Colonic mucosa (tissue), 4 donors: ENCODE measurements at regions not wholly inside any gene's neighbourhood (a gene's known extent, or its start where the extent isn't known, plus 50 kb on each side); places are given as distances from the start of the nearest gene placed in this dataset.

Source experiments
- DNase-seq: peaks from one replicate; pipeline ENCODE4 v3.0.0-alpha.2; 2020
- H3K27ac ChIP-seq: fragments of 200-600 bp; one replicate; pipeline ENCODE4 v1.8.0; 2021
- H3K27me3 ChIP-seq: fragments of 200-600 bp; one replicate; pipeline ENCODE4 v1.8.0; 2021
- H3K36me3 ChIP-seq: fragments of 200-600 bp; one replicate; pipeline ENCODE4 v1.8.0; 2021
- H3K4me1 ChIP-seq: fragments of 200-600 bp; one replicate; pipeline ENCODE4 v1.8.0; 2021; ENCODE audit warnings: mild to moderate bottlenecking
- H3K4me3 ChIP-seq: fragments of 200-600 bp; one replicate; pipeline ENCODE4 v1.8.0; 2021
- H3K9ac ChIP-seq, 2 donors: one replicate each; pipeline ENCODE4 v1.7.0; 2013; ENCODE audit warnings: control low read depth in 2 of 2, low read depth in 2 of 2, low read length in 2 of 2
- H3K9me3 ChIP-seq: fragments of 200-600 bp; one replicate; pipeline ENCODE4 v1.8.0; 2021
- CTCF ChIP-seq: fragments of 200-600 bp; IDR thresholded peaks from one replicate; pipeline ENCODE4 v1.8.0; 2022; ENCODE audit warnings: antibody characterized with exemption, mild to moderate bottlenecking
- intact Hi-C: fragments of 100-400 bp; cut with DNase I; formaldehyde crosslinking; loops from one replicate; pipeline ENCODE4 v1.14.1; 2022
- donor health status: healthy.
- donor health status: DM: no; HTN: no; CAD: no.
- donor health status: DM: no; HTN: no; CAD: no.

GRCh38 chr9:88680041-88680440 lies 145.1 kb downstream of the NXNL2 start:
- no peaks in the 10 kb centered on the region for H3K4me1 ChIP-seq
- TF ChIP-seq CTCF, result no peak
- no peaks in the 10 kb centered on the region for H3K27me3 ChIP-seq
- no peaks in the 10 kb centered on the region for H3K9me3 ChIP-seq
- no peak for DNase-seq
- intact Hi-C loops, result no loop called here
- no peak overlapping the region for H3K9ac ChIP-seq
- H3K4me3 ChIP-seq, result no peak overlapping the region
- H3K36me3 ChIP-seq, result no peaks in the 10 kb centered on the region
- no peak overlapping the region for H3K27ac ChIP-seq

GRCh38 chr9:88680505-88681160 lies 145.7 kb downstream of the NXNL2 start:
- TF ChIP-seq CTCF, result no peak
- H3K4me3 ChIP-seq, result no peak overlapping the region
- DNase-seq, result no peak
- H3K36me3 ChIP-seq, result no peaks in the 10 kb centered on the region
- H3K27me3 ChIP-seq, result no peaks in the 10 kb centered on the region
- H3K4me1 ChIP-seq, result no peaks in the 10 kb centered on the region
- intact Hi-C loops, result no loop called here
- no peak overlapping the region for H3K9ac ChIP-seq
- H3K9me3 ChIP-seq, result no peaks in the 10 kb centered on the region
- H3K27ac ChIP-seq, result no peak overlapping the region

- Histone ChIP-seq H3K36me3 (no peaks in the 10 kb centered on the region), H3K9ac (no peak overlapping the region), H3K4me3 (no peak overlapping the region), H3K4me1 (no peaks in the 10 kb centered on the region), H3K27ac (no peak overlapping the region), H3K9me3 (no peaks in the 10 kb centered on the region), H3K27me3 (no peaks in the 10 kb centered on the region)
- no peak for DNase-seq
- TF ChIP-seq CTCF, result no peak
- intact Hi-C loops, result no loop called here
Observed at GRCh38 chr9:88681434-88681833, 146.5 kb downstream of the NXNL2 start.

GRCh38 chr9:88682431-88682831 lies 147.5 kb downstream of the NXNL2 start:
- intact Hi-C loops, result no loop called here
- no peak for DNase-seq
- no peaks in the 10 kb centered on the region for H3K36me3 ChIP-seq
- H3K4me3 ChIP-seq, result no peak overlapping the region
- H3K9ac ChIP-seq, result no peak overlapping the region
- no peak overlapping the region for H3K27ac ChIP-seq
- TF ChIP-seq CTCF, result no peak
- no peaks in the 10 kb centered on the region for H3K27me3 ChIP-seq
- H3K9me3 ChIP-seq, result no peaks in the 10 kb centered on the region
- H3K4me1 ChIP-seq, result no peaks in the 10 kb centered on the region

GRCh38 chr9:88684046-88684445 lies 149.1 kb downstream of the NXNL2 start:
- intact Hi-C loops, result no loop called here
- Histone ChIP-seq H3K4me3 (no peak overlapping the region), H3K27me3 (no peaks in the 10 kb centered on the region), H3K9me3 (no peaks in the 10 kb centered on the region), H3K36me3 (no peaks in the 10 kb centered on the region), H3K9ac (no peak overlapping the region), H3K27ac (no peak overlapping the region), H3K4me1 (no peaks in the 10 kb centered on the region)
- no peak for DNase-seq
- TF ChIP-seq CTCF, result no peak
